HEK293 (cell line): ENCODE measurements at regions not wholly inside any gene's neighbourhood (a gene's known extent, or its start where the extent isn't known, plus 50 kb on each side); places are given as distances from the start of the nearest gene placed in this dataset.

Experiments used
- CTCF ChIA-PET: fragments of 350-600 bp; formaldehyde crosslinking; extraction: SDS; loops from one replicate; lab custom pipeline; 2021; ENCODE audit warnings: antibody characterized with exemption; lab: Yijun Ruan, JAX
- POLR2A ChIA-PET: fragments of 300-600 bp; formaldehyde crosslinking; extraction: SDS; loops from one replicate; lab custom pipeline; 2020; ENCODE audit warnings: antibody characterized with exemption, inconsistent platforms; lab: Yijun Ruan, JAX
- H3K27ac ChIP-seq: fragments of 200-500 bp; sonication (Bioruptor generic); 2 replicates; pipeline ENCODE4 v1.5.1; 2014; ENCODE audit warnings: low read depth, low read length, control low read depth, inconsistent platforms; ENCODE audit errors: extremely low read depth
- H3K36me3 ChIP-seq, 2 experiments: fragments of 200-500 bp in 1 of 2; sonication (Bioruptor generic) in 1 of 2; 1 replicate in 1 of 2; 2 replicates in 1 of 2; pipeline ENCODE4 v1.5.1; 2014 to 2017; ENCODE audit warnings: inconsistent platforms in 2 of 2, low read length in 2 of 2; ENCODE audit not compliant: control insufficient read depth in 2 of 2, insufficient read depth in 1 of 2
- H3K4me1 ChIP-seq: fragments of 200-500 bp; sonication (Bioruptor generic); 2 replicates; pipeline ENCODE4 v1.5.1; 2014; ENCODE audit warnings: mild to moderate bottlenecking, low read length, inconsistent platforms; ENCODE audit not compliant: control insufficient read depth, insufficient read depth
- H3K4me3 ChIP-seq: 2 replicates; pipeline ENCODE4 v1.5.1; 2011; ENCODE audit warnings: low read depth, mild to moderate bottlenecking, control low read depth, low read length, moderate library complexity
- H3K9me3 ChIP-seq: fragments of 200-500 bp; sonication (Bioruptor generic); 2 replicates; pipeline ENCODE4 v1.5.1; 2014; ENCODE audit warnings: low read depth, low read length, inconsistent platforms; ENCODE audit not compliant: control insufficient read depth, insufficient read depth
- BCL11A ChIP-seq: fragments of 450-650 bp; formaldehyde crosslinking; IDR thresholded peaks from 2 replicates; pipeline ENCODE4 v1.5.1; 2016; ENCODE audit warnings: low read depth, missing biosample characterization, missing genetic modification characterization
- KLF7 ChIP-seq: fragments of 450-650 bp; formaldehyde crosslinking; IDR thresholded peaks from 2 replicates; pipeline ENCODE4 v1.5.1; 2016; ENCODE audit warnings: missing biosample characterization, missing genetic modification characterization, borderline replicate concordance
- PRDM4 ChIP-seq: fragments of 450-650 bp; formaldehyde crosslinking; IDR thresholded peaks from 2 replicates; pipeline ENCODE4 v1.5.1; 2017; ENCODE audit warnings: missing biosample characterization, missing genetic modification characterization
- REST ChIP-seq: fragments of 450-650 bp; formaldehyde crosslinking; IDR thresholded peaks from 2 replicates; pipeline ENCODE4 v1.5.1; 2016; ENCODE audit warnings: missing biosample characterization, missing genetic modification characterization
- WT1 ChIP-seq: fragments of 450-650 bp; formaldehyde crosslinking; IDR thresholded peaks from 2 replicates; pipeline ENCODE4 v1.5.1; 2016; ENCODE audit warnings: missing biosample characterization, missing genetic modification characterization
- ZBTB44 ChIP-seq: fragments of 450-650 bp; IDR thresholded peaks from 2 replicates; pipeline ENCODE4 v1.5.1; 2018; ENCODE audit warnings: missing biosample characterization, mild to moderate bottlenecking, missing genetic modification characterization
- ZNF10 ChIP-seq: fragments of 450-650 bp; formaldehyde crosslinking; IDR thresholded peaks from 2 replicates; pipeline ENCODE4 v1.5.1; 2017; ENCODE audit warnings: missing biosample characterization, missing genetic modification characterization
- ZNF121 ChIP-seq: fragments of 450-650 bp; formaldehyde crosslinking; IDR thresholded peaks from 2 replicates; pipeline ENCODE4 v1.5.1; 2016; ENCODE audit warnings: missing biosample characterization, missing genetic modification characterization
- ZNF132 ChIP-seq: fragments of 450-650 bp; formaldehyde crosslinking; IDR thresholded peaks from 2 replicates; pipeline ENCODE4 v1.5.1; 2017; ENCODE audit warnings: missing biosample characterization, missing genetic modification characterization, borderline replicate concordance
- ZNF133 ChIP-seq: fragments of 450-650 bp; formaldehyde crosslinking; IDR thresholded peaks from 2 replicates; pipeline ENCODE4 v1.5.1; 2016; ENCODE audit warnings: missing biosample characterization, missing genetic modification characterization
- ZNF2 ChIP-seq: fragments of 450-650 bp; formaldehyde crosslinking; IDR thresholded peaks from 2 replicates; pipeline ENCODE4 v1.5.1; 2016; ENCODE audit warnings: missing biosample characterization, missing genetic modification characterization
- ZNF202 ChIP-seq: fragments of 450-650 bp; formaldehyde crosslinking; IDR thresholded peaks from 2 replicates; pipeline ENCODE4 v1.5.1; 2016; ENCODE audit warnings: missing biosample characterization, missing genetic modification characterization, borderline replicate concordance
- ZNF311 ChIP-seq: fragments of 450-650 bp; formaldehyde crosslinking; IDR thresholded peaks from 2 replicates; pipeline ENCODE4 v1.5.1; 2017; ENCODE audit warnings: missing biosample characterization, missing genetic modification characterization, borderline replicate concordance
- ZNF362 ChIP-seq: fragments of 450-650 bp; formaldehyde crosslinking; IDR thresholded peaks from 2 replicates; pipeline ENCODE4 v1.5.1; 2016; ENCODE audit warnings: missing biosample characterization, missing genetic modification characterization
- ZNF426 ChIP-seq: fragments of 450-650 bp; formaldehyde crosslinking; IDR thresholded peaks from 2 replicates; pipeline ENCODE4 v1.5.1; 2017; ENCODE audit warnings: missing biosample characterization, missing genetic modification characterization, mild to moderate bottlenecking, inconsistent platforms, moderate library complexity
- ZNF433 ChIP-seq: fragments of 450-650 bp; formaldehyde crosslinking; IDR thresholded peaks from 2 replicates; pipeline ENCODE4 v1.5.1; 2016; ENCODE audit warnings: missing biosample characterization, missing genetic modification characterization, low read depth
- ZNF473 ChIP-seq: fragments of 450-650 bp; formaldehyde crosslinking; IDR thresholded peaks from 2 replicates; pipeline ENCODE4 v1.5.1; 2017; ENCODE audit warnings: missing biosample characterization, missing genetic modification characterization
- ZNF549 ChIP-seq: fragments of 450-650 bp; IDR thresholded peaks from 2 replicates; pipeline ENCODE4 v1.5.1; 2018; ENCODE audit warnings: missing biosample characterization, missing genetic modification characterization, mild to moderate bottlenecking, inconsistent platforms, moderate library complexity
- ZNF555 ChIP-seq: fragments of 450-650 bp; formaldehyde crosslinking; conservative IDR thresholded peaks from 2 replicates; pipeline ENCODE4 v1.5.1; 2017; ENCODE audit warnings: missing biosample characterization, mild to moderate bottlenecking, missing genetic modification characterization, inconsistent platforms
- ZNF629 ChIP-seq: fragments of 450-650 bp; formaldehyde crosslinking; IDR thresholded peaks from 2 replicates; pipeline ENCODE4 v1.5.1; 2017; ENCODE audit warnings: missing biosample characterization, missing genetic modification characterization
- ZNF704 ChIP-seq: fragments of 450-650 bp; formaldehyde crosslinking; IDR thresholded peaks from 2 replicates; pipeline ENCODE4 v1.5.1; 2016; ENCODE audit warnings: missing biosample characterization, missing genetic modification characterization
- ZNF785 ChIP-seq: fragments of 450-650 bp; formaldehyde crosslinking; IDR thresholded peaks from 2 replicates; pipeline ENCODE4 v1.5.1; 2016; ENCODE audit warnings: missing biosample characterization, missing genetic modification characterization
- ZNF830 ChIP-seq: fragments of 450-650 bp; IDR thresholded peaks from 2 replicates; pipeline ENCODE4 v1.5.0; 2018; ENCODE audit warnings: missing biosample characterization, missing genetic modification characterization, low read depth, mild to moderate bottlenecking, moderate library complexity
- ZSCAN30 ChIP-seq: fragments of 450-650 bp; IDR thresholded peaks from 2 replicates; pipeline ENCODE4 v1.5.1; 2018; ENCODE audit warnings: missing biosample characterization, mild to moderate bottlenecking, missing genetic modification characterization, moderate library complexity

GRCh38 chr1:25135909-25136308 is 96.4 kb downstream of the SYF2 start:
- Histone ChIP-seq H3K4me1 (no peaks in the 10 kb centered on the region), H3K4me3 (no peak overlapping the region), H3K9me3 (no peaks in the 10 kb centered on the region), H3K36me3 (no peaks in the 10 kb centered on the region), H3K27ac (no peak overlapping the region)
- no peak for TF ChIP-seq ZNF433 (tag by site-specific recombination)
- TF ChIP-seq PRDM4 (tag by site-specific recombination): no peak
- no peak for TF ChIP-seq ZNF426 (tag by site-specific recombination)
- no peak for TF ChIP-seq ZNF10 (tag by site-specific recombination)
- TF ChIP-seq BCL11A (tag by site-specific recombination): no peak
- no peak for TF ChIP-seq ZNF133 (tag by site-specific recombination)
- no peak for TF ChIP-seq ZSCAN30 (tag by site-specific recombination)
- no peak for TF ChIP-seq ZNF2 (tag by site-specific recombination)
- no peak for TF ChIP-seq ZNF311 (tag by site-specific recombination)
- no peak for TF ChIP-seq WT1 (tag by site-specific recombination)
- no peak for TF ChIP-seq ZNF362
- POLR2A ChIA-PET: no interaction called here
- CTCF ChIA-PET: interaction anchor here (1.0 kb wide), 1 partner anchor 70 kb away, joined by 4 read pairs; no protein-coding TSS in a partner anchor

- Histone ChIP-seq H3K27ac (no peak overlapping the region), H3K36me3 (no peaks in the 10 kb centered on the region), H3K4me1 (no peaks in the 10 kb centered on the region), H3K4me3 (no peak overlapping the region), H3K9me3 (no peaks in the 10 kb centered on the region)
- TF ChIP-seq KLF7: no peak
- no peak for TF ChIP-seq ZBTB44
- TF ChIP-seq ZNF202 (tag by site-specific recombination): no peak
- no peak for TF ChIP-seq ZNF549
- no peak for TF ChIP-seq ZNF121 (tag by site-specific recombination)
- TF ChIP-seq ZNF362: no peak
- TF ChIP-seq ZNF629 (tag by site-specific recombination): no peak
- no peak for TF ChIP-seq ZNF473 (tag by site-specific recombination)
- no peak for TF ChIP-seq ZNF132 (tag by site-specific recombination)
- no peak for TF ChIP-seq ZNF830 (tag by site-specific recombination)
- no peak for TF ChIP-seq REST (tag by site-specific recombination)
- no peak for TF ChIP-seq ZNF704 (tag by site-specific recombination)
- no peak for TF ChIP-seq ZNF785 (tag by site-specific recombination)
- no peak for TF ChIP-seq ZNF555
- ChIA-PET POLR2A (no interaction called here), CTCF (interaction anchor here (1.0 kb wide), 1 partner anchor 71 kb away, joined by 4 read pairs; no protein-coding TSS in a partner anchor)
Measured at GRCh38 chr1:25134801-25135461, 97.4 kb downstream of the SYF2 start.
